Skeletal muscle cell (primary cell): ENCODE measurements at regions not wholly inside any gene's neighbourhood (a gene's known extent, or its start where the extent isn't known, plus 50 kb on each side); places are given as distances from the start of the nearest gene placed in this dataset.
A peak's percentile ranks its signal among the peaks of the same experiment; 100 is the strongest.

ENCODE experiments used
- DNase-seq: peaks from one replicate; pipeline ENCODE4 v3.0.0-alpha.2; 2010; ENCODE audit warnings: low read depth
- H3K4me3 ChIP-seq: 2 replicates; pipeline ENCODE4 v1.5.1; 2011; ENCODE audit warnings: low read depth, mild to moderate bottlenecking, control low read depth, low read length, moderate library complexity

DNA sequence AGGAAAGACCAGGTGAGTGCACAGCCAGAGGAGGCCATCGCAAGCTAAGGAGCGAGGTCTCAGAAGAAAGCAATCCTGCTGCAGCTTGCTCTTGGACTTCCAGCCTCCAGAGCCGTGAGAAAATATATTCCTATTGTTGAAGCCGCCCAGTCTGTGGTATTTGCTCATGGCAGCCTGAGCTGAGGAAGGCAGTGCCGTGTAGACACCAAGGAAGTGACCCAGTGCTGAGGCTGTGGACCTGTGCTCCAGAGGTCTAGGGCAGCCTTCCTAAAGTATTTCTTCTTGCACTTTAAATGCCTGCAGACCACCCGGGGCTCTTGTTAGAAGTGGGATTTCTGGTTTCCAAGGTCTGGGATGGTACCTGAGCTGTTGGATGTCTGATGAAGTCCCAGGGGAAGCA is 158.5 kb upstream of the KL start:
- DNase-seq, result no peak
- H3K4me3 ChIP-seq, result no peak overlapping the region

DNA sequence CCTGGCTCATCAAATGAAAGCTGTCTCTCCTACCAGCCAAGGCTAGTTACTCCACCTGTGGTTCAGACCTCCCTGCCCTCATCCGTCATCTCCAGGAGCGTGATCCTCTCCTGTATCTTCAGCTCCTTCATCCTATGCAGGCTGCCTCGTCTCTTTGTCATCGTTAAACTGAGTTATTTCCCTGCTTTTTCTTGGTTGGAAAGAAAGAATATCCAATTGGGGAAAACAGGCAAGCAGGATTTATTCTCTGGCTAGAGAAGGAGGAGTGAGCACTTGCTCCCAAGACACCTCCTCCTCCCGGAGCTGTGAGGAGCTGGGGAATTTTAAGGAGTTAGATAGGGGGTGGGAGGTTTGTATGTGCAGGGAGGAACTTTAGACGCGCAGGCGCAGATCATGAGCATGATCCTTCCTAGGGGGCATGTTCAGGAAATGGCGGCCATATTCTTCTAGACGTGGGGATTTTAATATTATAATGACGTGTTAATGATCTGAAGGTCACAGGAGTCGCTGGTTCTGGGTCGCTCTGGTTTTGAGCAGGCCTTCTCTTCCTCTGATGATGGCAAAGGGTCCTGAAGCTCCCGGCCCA is 156.4 kb upstream of the KL start:
- no peak for DNase-seq
- H3K4me3 ChIP-seq, result no peak overlapping the region

DNA sequence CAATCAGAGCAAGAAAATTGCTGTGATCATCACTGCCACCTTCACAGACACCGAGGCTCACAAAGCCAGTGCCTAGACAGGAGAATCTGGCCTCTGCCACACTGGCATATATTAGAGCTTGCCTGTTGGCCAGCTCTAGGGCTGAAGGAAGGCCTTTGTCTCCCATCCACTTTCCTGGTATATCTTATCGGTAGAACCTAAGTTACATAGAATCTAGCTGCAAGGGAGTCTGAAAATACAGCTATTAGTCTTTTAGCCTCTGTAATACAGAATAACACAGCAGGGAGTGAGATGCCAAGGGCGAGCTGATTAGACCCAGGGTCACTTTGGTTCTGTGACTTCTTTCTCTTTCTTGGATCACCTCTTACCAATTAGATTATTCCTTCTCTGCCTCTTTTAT is 154.9 kb upstream of the KL start:
- no peak overlapping the region for H3K4me3 ChIP-seq
- DNase-seq, result no peak

DNA sequence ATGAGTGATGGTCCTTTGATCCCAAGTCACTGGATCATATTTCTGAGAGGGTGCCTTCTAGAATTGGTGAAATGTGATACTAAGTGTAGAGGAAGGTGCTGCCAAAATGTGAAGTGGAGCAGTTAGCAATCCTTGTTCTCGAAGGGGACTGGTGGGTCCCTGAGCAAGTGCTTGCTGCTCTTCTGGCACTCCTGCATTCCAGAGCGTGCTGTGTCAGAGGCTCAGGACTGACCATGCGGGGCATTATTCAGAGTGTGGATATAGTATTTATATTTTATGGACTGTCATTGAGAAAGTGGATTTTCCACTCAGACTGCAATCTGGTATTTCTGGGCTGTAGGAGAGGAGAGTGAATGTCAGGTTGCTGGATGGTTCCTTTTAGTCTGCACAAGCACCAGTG is 152.6 kb upstream of the KL start:
- no peak overlapping the region for H3K4me3 ChIP-seq
- DNase-seq, result no peak

DNA sequence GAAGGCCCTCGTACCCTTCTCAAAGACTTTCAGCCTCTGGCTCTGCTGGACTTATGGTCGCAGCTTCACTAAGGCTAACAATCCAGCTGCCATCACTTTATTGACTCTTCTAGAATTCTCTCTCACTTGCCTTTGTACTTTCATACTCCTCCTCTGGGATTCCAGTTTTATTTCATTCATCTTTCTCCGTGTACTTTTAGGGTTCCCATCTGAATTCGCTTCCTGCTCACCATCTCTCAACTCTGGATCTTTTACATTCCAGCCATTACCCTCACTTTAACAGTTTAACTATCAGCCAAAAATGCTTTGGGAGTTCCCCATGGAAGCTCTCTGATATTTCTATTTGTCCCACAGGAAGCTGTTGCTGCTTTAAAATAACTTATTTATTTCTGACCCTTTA is 149.3 kb upstream of the KL start:
- H3K4me3 ChIP-seq, result no peak overlapping the region
- DNase-seq, result no peak

DNA sequence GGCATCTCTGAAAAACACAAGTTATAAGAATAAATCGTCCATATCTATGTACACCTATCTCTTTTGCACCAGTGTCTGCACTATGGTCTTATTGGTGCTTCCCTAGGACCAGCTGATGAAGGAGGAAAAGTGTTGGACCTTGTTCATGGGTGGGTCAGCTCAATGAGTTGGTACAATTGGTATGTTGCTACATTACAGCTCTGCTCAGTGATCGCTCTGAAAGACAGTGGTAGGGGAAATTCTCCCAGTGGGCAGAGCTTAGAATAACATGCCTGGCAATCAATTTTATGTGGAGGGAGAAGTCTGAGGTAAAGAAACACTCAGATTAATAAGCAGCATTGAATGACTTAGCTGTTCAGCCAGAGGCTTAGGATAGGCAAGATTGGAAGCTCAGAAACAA is 138.7 kb upstream of the KL start:
- DNase-seq, result no peak
- no peak overlapping the region for H3K4me3 ChIP-seq

DNA sequence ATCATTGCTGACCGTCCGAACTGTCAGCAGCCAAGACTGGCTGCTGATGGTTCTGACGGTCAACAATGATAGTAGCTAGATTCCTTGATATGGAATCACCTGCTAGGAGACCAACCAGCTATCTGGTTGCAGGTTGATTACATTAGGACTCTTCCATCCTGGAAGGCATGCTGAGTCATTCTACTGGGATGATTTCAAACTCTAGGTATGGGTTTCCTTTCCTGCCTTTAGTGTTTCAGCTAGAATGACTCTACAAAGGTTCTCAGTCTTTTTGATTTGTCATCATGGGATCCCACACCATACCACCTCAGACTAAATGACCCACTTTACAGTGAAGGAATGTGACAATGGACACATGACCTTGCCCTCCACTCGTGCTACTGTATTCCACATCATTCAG is 138.1 kb upstream of the KL start:
- H3K4me3 ChIP-seq, result no peak overlapping the region
- DNase-seq, result no peak

DNA sequence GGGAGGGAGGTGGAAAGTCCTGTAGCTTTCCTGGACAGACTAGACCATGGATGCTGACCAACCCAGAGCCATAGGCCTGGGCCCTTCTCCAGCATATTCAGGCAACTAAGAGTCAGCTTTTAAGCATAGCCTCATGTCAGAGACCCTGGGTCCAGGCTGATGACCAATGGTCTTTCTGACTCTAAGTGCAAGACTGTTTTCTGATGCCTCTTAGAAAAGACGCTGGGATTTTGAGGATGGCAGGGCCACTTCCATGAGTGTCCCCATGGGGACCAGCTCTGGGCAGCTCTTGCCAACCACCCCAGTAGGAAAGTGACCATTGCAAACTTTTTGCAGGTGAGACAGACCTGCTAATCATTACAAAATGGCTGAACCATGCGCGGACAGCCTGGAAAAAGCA is 135.6 kb upstream of the KL start:
- H3K4me3 ChIP-seq, result no peak overlapping the region
- DNase-seq, result no peak

DNA sequence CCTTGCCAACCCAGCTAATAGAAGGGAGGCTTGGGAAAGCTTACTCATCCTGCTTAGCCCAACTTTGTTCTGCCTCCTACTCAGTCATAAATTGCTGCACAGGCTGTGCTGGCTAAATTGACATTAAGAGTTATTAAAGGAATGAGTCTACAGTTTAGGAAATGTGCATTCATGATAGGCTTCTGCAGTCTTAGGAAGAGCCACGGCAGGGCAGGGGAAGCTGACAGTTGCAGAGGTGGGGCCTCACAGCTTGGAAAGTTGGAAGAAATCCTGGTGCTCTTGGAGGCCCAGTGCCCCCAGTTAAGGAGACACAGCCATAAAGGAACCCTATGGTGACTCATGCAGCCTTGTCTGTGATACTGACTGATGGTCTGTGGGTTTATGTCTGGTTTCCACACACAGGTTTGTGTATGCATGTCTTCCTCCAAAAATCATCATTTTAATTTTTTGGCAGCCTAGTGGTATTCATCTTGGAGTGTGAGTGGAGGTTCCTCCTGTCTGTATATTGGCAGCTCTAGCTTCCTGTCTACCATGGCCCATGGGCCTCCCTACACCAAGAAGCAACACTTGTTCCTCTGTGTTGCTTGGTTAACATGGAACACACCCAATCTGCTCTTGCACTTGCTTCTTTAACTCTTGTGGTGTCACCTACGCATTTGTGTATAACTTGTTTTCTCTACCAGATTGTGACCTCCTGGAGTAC is 135.0 kb upstream of the KL start:
- DNase-seq, result peak; percentile 79
- H3K4me3 ChIP-seq, result no peak overlapping the region

DNA sequence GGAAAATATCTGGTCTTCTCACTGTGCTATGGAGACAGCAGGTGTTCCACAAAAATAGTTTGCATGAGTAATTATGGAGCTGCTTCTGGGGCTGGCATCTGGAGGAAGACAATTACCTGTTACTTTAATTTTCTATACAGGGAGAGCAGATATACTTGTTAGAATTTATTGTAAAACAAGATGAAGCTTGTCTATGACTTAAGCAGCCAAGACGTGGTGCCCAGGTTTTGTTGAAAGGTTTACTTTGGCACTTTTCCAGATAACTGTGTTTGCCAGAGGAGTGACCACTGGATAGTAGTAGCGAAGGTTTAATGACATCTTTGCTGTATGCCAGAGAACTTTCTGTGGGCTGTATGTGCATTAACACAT is 134.5 kb upstream of the KL start:
- DNase-seq, result no peak
- no peak overlapping the region for H3K4me3 ChIP-seq

DNA sequence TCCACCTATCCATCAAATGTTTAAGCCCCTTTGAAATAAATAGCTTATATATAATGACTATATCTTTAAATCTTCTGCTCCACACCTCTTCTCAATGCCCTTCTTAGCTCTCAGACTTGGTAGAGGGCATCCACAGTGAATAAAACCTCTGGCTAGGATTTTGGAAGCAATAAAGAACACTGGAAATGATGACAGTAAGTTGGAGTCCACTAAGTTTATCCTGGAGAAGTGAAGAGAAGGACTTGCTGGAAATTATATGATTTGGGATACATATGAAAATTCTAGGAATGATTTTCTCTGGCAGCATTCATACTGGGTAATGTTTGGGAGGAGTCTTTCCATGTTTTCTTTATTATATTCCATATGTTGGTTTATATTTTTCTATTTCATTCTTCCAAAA is 133.5 kb upstream of the KL start:
- no peak for DNase-seq
- no peak overlapping the region for H3K4me3 ChIP-seq

DNA sequence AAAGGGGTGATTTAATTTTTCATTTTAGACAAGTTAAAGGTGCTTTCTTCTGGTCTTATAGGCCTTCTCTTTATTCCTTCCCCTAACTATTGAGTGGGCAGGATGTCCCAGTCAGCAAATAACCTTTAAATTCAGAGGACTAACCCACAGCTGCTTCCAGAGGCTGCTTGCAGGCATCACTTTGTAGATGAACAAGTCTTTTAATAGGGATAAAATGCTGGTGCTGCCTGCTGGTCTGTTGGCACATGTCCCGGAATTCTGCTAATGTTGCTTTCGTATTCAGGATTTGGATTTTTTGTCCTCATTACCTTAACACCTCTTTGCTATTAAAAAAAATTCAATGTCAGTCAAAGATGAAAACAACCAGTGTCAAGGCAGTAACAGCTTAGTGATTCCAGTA is 132.7 kb upstream of the KL start:
- no peak for DNase-seq
- H3K4me3 ChIP-seq, result no peak overlapping the region

DNA sequence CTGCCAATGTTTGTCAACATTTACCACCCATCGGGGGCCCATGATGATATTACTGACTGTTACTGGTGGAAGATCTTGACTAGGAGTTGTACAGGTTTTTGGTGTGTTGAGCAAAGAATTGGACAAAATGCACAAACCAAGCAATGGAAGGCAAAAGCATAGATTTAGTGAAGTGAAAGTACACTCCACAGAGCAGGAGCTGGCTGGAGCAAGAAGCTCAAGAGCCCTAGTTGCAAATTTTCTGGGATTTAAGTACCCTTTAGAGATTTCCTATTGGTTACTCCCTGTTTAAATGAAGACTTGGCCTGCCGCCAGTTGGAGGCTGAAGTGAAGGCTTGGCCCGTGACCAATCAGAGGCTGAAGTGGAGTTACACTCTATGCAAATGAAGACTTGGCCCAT is 128.6 kb upstream of the KL start:
- DNase-seq, result no peak
- no peak overlapping the region for H3K4me3 ChIP-seq

DNA sequence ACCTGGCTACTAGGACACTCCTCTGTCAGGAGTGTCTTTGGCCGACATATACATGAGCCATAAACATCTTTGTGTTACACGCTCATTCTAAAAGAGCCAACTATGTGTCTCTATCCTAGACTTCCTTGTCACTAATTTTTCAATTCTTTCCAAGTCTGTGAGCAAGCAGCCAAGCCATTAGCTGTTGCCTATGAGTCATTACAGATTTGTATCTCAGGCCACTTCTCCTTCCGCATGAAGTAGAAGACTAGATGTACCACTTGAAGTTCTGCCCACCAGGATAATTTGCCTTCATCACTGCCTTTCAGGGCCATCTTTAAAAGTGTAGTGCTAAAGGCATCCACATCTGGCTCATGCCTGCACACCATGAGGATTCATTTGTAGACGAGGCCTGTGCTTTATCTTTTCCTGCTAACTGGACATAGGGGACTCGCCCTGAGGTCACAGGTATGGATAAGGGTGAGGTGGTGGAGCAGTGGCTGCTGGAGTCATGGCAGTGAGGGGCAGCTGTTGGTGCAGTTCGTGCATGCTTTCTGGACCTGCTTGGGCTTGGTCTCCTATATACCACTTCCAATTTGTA is 126.1 kb upstream of the KL start:
- no peak overlapping the region for H3K4me3 ChIP-seq

DNA sequence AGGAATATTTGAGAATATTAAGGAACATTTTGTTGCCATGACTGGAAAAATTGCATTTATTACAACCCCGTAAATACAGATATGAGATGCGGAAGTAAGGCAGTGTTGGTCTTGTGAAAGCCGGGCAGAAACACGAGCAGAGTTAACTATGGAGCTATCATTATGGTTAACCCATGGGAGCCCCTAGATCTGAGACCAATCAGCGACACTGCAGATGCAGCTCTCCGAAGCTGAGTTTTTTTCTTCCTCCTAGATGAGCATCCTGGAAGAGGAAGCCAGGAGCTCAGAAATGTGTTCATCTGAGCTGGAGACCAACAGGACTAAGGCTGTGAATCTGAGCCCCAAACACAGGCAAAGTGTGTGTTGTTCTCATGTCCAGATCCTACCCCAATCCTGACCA is 123.0 kb upstream of the KL start:
- DNase-seq, result no peak
- no peak overlapping the region for H3K4me3 ChIP-seq

More for the DNA sequence above, 126.1 kb upstream of the KL start:
- no peak for DNase-seq

DNA sequence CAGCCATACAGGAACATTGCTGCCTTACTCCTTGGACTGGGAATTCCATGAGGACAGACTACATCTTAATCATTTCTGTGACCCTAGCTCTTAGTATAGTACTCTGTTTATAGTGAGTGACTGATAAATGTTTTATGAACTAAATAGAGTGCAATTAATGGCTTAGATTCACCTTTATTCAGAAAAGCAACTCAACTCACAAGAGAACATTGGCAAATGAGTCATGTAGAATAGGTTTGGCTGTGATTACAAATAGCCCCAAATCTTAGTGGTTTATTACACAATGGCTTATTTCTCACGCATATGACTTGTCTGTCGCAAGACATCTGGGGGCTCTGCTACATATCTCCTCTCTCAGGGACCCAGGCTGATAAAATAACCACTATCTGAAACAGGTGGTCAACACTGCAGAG is 121.6 kb upstream of the KL start:
- peak; percentile 56 for DNase-seq
- no peak overlapping the region for H3K4me3 ChIP-seq

DNA sequence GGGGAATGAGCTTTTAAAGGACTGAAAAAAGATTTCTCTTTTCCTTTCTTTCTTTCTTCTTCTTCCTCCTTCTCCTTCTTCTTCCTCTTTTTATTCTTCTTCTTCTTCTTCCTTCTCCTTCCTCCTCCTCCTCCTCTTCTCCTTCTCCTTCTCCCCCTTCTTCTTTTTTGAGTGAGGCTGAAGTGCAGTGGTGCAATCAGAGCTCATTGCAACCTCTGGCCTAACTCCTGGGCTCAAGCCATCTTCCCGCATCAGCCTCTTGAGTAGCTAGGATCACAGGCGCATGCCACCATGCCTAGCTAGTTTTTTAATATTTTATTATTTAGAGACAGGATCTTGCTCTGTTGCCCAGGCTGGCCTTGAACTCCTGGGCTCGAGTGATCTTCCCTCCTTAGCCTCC is 120.9 kb upstream of the KL start:
- no peak for DNase-seq
- no peak overlapping the region for H3K4me3 ChIP-seq

DNA sequence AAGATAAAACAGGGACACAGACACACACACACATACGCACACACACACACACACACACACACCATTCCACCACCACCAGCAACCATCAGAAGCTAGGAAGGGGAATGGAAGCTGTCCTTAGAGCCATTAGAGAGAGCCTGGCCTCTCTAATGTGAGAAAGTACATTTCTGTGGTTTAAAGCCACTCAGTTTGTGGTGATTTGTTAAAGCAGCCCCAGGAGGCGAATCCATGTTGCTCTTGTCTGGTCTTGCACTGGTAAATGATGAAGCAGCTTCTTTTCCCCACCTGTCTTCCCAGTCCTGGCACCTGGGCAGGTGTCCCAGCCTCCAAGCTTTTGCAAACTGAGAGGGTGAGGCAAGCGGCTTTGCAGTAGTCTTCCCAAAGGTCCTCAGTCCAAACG is 118.9 kb upstream of the KL start:
- no peak overlapping the region for H3K4me3 ChIP-seq
- no peak for DNase-seq

DNA sequence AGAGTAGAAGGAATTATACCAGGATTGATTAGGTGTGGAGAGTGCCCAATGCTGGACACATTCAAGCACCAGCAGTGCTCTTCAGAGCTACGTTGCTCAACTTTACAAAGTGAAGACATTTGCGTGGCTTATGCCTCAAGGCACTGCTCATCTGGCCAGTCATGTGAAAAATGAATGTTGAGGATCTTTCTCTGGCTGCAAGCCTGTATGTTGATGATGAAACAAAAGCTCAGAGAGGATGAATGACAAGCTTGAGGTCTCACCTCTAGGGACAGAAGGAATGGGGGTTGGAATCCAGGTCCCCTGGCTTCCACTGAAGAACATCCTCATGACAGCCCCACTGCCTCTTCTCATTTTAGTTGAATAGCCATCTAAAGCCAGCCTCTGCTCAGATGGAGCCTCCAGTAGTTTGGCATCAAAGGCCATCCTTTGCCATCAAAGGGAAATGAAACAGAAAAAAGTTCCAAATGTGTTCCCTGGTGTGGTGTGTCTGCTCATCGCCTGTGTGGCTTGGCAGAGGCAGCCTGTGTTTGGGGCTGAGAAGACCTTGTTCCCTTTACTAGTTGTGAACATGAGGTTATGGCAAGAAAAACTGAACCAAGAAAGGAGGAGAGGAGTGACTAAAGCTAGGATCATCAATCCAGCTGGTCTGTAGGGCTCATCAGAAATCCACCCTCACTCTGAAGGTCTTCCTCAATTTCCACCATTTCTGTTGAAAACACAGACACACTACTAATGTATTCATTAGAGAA is 114.0 kb upstream of the KL start:
- DNase-seq, result no peak
- no peak overlapping the region for H3K4me3 ChIP-seq

DNA sequence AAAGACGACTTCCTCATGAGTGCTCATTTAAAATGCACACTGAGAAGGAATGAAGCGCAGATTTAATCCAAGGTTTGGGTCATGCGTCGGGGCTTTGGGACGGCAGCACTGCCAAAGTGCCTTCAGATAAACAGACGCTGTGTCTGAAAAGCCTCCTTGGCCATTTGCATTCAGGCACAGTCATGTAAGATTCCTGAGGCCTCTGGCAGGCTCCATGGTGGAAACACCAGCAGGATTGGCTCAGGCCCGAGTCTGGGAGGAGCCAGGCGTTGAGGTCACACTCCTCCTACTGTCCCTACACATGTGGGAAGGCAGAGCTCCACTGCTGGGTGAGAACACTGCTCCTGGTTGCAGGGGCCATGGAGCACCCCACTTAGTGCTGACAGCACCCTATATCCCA is 113.3 kb upstream of the KL start:
- no peak for DNase-seq
- H3K4me3 ChIP-seq, result no peak overlapping the region

DNA sequence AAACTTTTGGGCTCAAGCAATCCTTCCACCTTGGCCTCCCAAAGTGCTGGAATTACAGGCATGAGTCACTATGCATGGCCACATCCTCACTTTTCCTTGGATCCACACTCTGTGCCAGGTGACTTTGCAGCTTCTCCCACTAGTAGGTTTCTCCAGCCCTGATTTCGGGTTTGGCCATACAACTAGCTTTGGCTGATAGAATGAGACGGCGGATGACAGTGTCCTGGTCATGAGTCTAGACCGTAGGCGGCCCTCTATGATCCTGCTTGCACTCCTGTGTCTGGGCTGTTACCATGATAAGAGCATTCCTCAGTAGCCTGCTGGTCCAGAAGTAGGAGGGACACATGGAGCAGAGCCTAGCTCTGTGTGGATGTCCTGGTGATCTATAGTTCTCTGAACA is 112.5 kb upstream of the KL start:
- H3K4me3 ChIP-seq, result no peak overlapping the region
- no peak for DNase-seq
